GM12875 (cell line): ENCODE measurements at regions not wholly inside any gene's neighbourhood (a gene's known extent, or its start where the extent isn't known, plus 50 kb on each side); places are given as distances from the start of the nearest gene placed in this dataset.

Experiments used
- H3K4me3 ChIP-seq: one replicate; pipeline ENCODE4 v1.5.1; 2011; ENCODE audit warnings: low read depth, low read length, control low read depth
- CTCF ChIP-seq: IDR thresholded peaks from 2 replicates; pipeline ENCODE4 v1.5.1; 2011; ENCODE audit warnings: low read depth, mild to moderate bottlenecking, control low read depth, inconsistent platforms, low read length, moderate library complexity, borderline replicate concordance; ENCODE audit not compliant: insufficient read depth

GRCh38 chr3:146966124-146966523 lies 361.0 kb upstream of the PLSCR5 start:
- H3K4me3 ChIP-seq, result no peak overlapping the region
- no peak for TF ChIP-seq CTCF

GRCh38 chr3:146953511-146953981 lies 348.4 kb upstream of the PLSCR5 start:
- no peak overlapping the region for H3K4me3 ChIP-seq
- TF ChIP-seq CTCF, result no peak

DNA sequence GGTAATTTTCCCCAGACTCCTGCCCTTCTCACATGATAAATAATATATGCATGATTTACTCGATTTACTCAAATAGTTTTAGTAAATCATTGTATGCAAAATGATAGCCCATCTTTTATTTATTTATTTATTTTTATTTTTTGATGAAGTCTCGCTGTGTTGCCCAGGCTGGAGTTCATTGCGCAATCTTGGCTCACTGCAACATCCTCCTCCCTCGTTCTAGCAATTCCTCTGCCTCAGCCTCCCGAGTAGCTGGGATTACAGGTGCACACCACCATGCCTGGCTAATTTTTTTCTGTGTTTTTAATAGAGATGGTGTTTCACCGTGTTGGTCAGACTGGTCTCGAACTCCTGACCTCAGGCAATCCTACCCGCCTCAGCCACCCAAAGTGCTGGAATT lies 343.8 kb upstream of the PLSCR5 start:
- no peak for TF ChIP-seq CTCF
- no peak overlapping the region for H3K4me3 ChIP-seq

GRCh38 chr3:146948186-146948585 lies 343.0 kb upstream of the PLSCR5 start:
- TF ChIP-seq CTCF, result no peak

GRCh38 chr3:146929696-146930095 lies 324.6 kb upstream of the PLSCR5 start:
- TF ChIP-seq CTCF, result no peak

More at GRCh38 chr3:146948186-146948585, 343.0 kb upstream of the PLSCR5 start:
- no peak overlapping the region for H3K4me3 ChIP-seq

DNA sequence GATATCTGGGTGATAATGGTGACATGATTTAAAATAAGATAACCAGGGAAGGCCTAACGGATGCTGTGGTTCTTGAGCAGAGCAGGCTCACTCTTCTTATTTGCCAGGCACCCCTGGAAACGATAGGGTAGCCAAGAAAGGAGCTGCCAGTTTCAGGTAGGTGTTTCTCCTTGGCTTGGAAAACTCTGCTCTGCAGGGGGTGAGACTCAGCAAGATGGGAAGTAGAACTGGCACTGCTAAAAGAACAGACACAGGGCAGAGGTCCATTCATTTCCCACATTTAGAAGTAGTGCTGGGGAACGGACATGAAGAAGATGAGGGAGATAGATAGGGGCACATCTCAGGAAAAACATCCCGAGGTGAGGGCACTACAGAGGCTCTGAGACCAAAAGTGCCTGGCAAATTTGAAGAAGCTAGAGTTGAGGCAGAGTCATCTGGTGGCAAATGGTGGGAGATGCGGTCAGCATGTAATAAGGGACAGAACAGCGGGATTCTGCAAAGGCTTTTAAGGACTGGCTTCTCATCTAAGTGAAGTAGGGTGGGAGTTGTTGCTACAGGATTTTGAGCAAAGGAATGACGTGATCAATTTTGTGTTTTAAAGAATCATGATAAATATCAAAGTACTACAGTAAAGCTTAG lies 323.4 kb upstream of the PLSCR5 start:
- TF ChIP-seq CTCF, result no peak
- no peak overlapping the region for H3K4me3 ChIP-seq

More at GRCh38 chr3:146929696-146930095, 324.6 kb upstream of the PLSCR5 start:
- no peak overlapping the region for H3K4me3 ChIP-seq

GRCh38 chr3:146921693-146922092 lies 316.5 kb upstream of the PLSCR5 start:
- H3K4me3 ChIP-seq, result no peak overlapping the region
- TF ChIP-seq CTCF, result no peak
